ENCODE measurements at regions not wholly inside any gene's neighbourhood (a gene's known extent, or its start where the extent isn't known, plus 50 kb on each side); places are given as distances from the start of the nearest gene placed in this dataset.

- H3K4me3 ChIP-seq (ENCODE audit: low read length in 2 of 2): no peak overlapping the region
These were observed 174.8 kb downstream of the UTP18 start for GRCh38 chr17:51435171-51435552.

GRCh38 chr17:51435641-51436091 is 175.3 kb downstream of the UTP18 start:
- Histone ChIP-seq H3K27me3 (ENCODE audit: control insufficient read depth in 1 of 2, insufficient read depth in 2 of 2, low read length in 2 of 2) (peaks cover 0 to 2% of the 10 kb centered on the region in 2 donors), H3K9ac (ENCODE audit: low read length in 2 of 2) (no peak overlapping the region), H3K9me3 (ENCODE audit: control insufficient read depth in 2 of 2, low read length in 2 of 2) (peaks cover 0 to 3% of the 10 kb centered on the region in 2 donors), H3K36me3 (ENCODE audit: control insufficient read depth in 2 of 2, insufficient read depth in 2 of 2, low read length in 2 of 2) (no peaks in the 10 kb centered on the region), H3K4me1 (ENCODE audit: control insufficient read depth, insufficient read depth, low read length) (no peaks in the 10 kb centered on the region), H3K27ac (ENCODE audit: low read length) (no peak overlapping the region), H3K4me3 (ENCODE audit: low read length in 2 of 2) (no peak overlapping the region)

More at GRCh38 chr17:51435171-51435552, 174.8 kb downstream of the UTP18 start:
- no peaks in the 10 kb centered on the region for H3K36me3 ChIP-seq (ENCODE audit: control insufficient read depth in 2 of 2, insufficient read depth in 2 of 2, low read length in 2 of 2)
- H3K4me1 ChIP-seq (ENCODE audit: control insufficient read depth, insufficient read depth, low read length): no peaks in the 10 kb centered on the region
- H3K9ac ChIP-seq (ENCODE audit: low read length in 2 of 2): no peak overlapping the region
- peaks cover 0 to 3% of the 10 kb centered on the region in 2 donors for H3K9me3 ChIP-seq (ENCODE audit: control insufficient read depth in 2 of 2, low read length in 2 of 2)
- H3K27me3 ChIP-seq (ENCODE audit: control insufficient read depth in 1 of 2, insufficient read depth in 2 of 2, low read length in 2 of 2): peaks cover 0 to 2% of the 10 kb centered on the region in 2 donors
- H3K27ac ChIP-seq (ENCODE audit: low read length): no peak overlapping the region

GRCh38 chr17:51439395-51440229 is 179.3 kb downstream of the UTP18 start:
- no peak overlapping the region for H3K4me3 ChIP-seq (ENCODE audit: low read length in 2 of 2)
- H3K4me1 ChIP-seq (ENCODE audit: control insufficient read depth, insufficient read depth, low read length): no peaks in the 10 kb centered on the region
- no peak overlapping the region for H3K27ac ChIP-seq (ENCODE audit: low read length)
- peaks cover 3% of the 10 kb centered on the region in 2 donors for H3K9me3 ChIP-seq (ENCODE audit: control insufficient read depth in 2 of 2, low read length in 2 of 2)
- no peak overlapping the region for H3K9ac ChIP-seq (ENCODE audit: low read length in 2 of 2)
- H3K36me3 ChIP-seq (ENCODE audit: control insufficient read depth in 2 of 2, insufficient read depth in 2 of 2, low read length in 2 of 2): no peaks in the 10 kb centered on the region
- peaks cover 0 to 2% of the 10 kb centered on the region in 2 donors for H3K27me3 ChIP-seq (ENCODE audit: control insufficient read depth in 1 of 2, insufficient read depth in 2 of 2, low read length in 2 of 2)

- no peak overlapping the region for H3K4me3 ChIP-seq (ENCODE audit: low read length in 2 of 2)
- peaks cover 0 to 2% of the 10 kb centered on the region in 2 donors for H3K27me3 ChIP-seq (ENCODE audit: control insufficient read depth in 1 of 2, insufficient read depth in 2 of 2, low read length in 2 of 2)
- no peak overlapping the region for H3K9ac ChIP-seq (ENCODE audit: low read length in 2 of 2)
These were observed 181.1 kb downstream of the UTP18 start for GRCh38 chr17:51441431-51441830.

GRCh38 chr17:51442088-51442865 is 181.9 kb downstream of the UTP18 start:
- Histone ChIP-seq H3K4me1 (ENCODE audit: control insufficient read depth, insufficient read depth, low read length) (no peaks in the 10 kb centered on the region), H3K9ac (ENCODE audit: low read length in 2 of 2) (no peak overlapping the region), H3K9me3 (ENCODE audit: control insufficient read depth in 2 of 2, low read length in 2 of 2) (peaks cover 3% of the 10 kb centered on the region in 2 donors), H3K4me3 (ENCODE audit: low read length in 2 of 2) (no peak overlapping the region), H3K36me3 (ENCODE audit: control insufficient read depth in 2 of 2, insufficient read depth in 2 of 2, low read length in 2 of 2) (no peaks in the 10 kb centered on the region), H3K27me3 (ENCODE audit: control insufficient read depth in 1 of 2, insufficient read depth in 2 of 2, low read length in 2 of 2) (peaks cover 0 to 2% of the 10 kb centered on the region in 2 donors), H3K27ac (ENCODE audit: low read length) (no peak overlapping the region)

More at GRCh38 chr17:51441431-51441830, 181.1 kb downstream of the UTP18 start:
- no peaks in the 10 kb centered on the region for H3K36me3 ChIP-seq (ENCODE audit: control insufficient read depth in 2 of 2, insufficient read depth in 2 of 2, low read length in 2 of 2)
- no peak overlapping the region for H3K27ac ChIP-seq (ENCODE audit: low read length)
- H3K4me1 ChIP-seq (ENCODE audit: control insufficient read depth, insufficient read depth, low read length): no peaks in the 10 kb centered on the region
- peaks cover 3% of the 10 kb centered on the region in 2 donors for H3K9me3 ChIP-seq (ENCODE audit: control insufficient read depth in 2 of 2, low read length in 2 of 2)

GRCh38 chr17:51443646-51444045 is 183.3 kb downstream of the UTP18 start:
- Histone ChIP-seq H3K36me3 (ENCODE audit: control insufficient read depth in 2 of 2, insufficient read depth in 2 of 2, low read length in 2 of 2) (no peaks in the 10 kb centered on the region), H3K27ac (ENCODE audit: low read length) (no peak overlapping the region), H3K9me3 (ENCODE audit: control insufficient read depth in 2 of 2, low read length in 2 of 2) (peaks cover 3% of the 10 kb centered on the region in 2 donors), H3K27me3 (ENCODE audit: control insufficient read depth in 1 of 2, insufficient read depth in 2 of 2, low read length in 2 of 2) (peaks cover 0 to 2% of the 10 kb centered on the region in 2 donors), H3K9ac (ENCODE audit: low read length in 2 of 2) (no peak overlapping the region), H3K4me3 (ENCODE audit: low read length in 2 of 2) (no peak overlapping the region), H3K4me1 (ENCODE audit: control insufficient read depth, insufficient read depth, low read length) (no peaks in the 10 kb centered on the region)

GRCh38 chr17:51445946-51446345 is 185.6 kb downstream of the UTP18 start:
- H3K9ac ChIP-seq (ENCODE audit: low read length in 2 of 2): no peak overlapping the region
- H3K27ac ChIP-seq (ENCODE audit: low read length): no peak overlapping the region
- H3K4me1 ChIP-seq (ENCODE audit: control insufficient read depth, insufficient read depth, low read length): no peaks in the 10 kb centered on the region
- no peaks in the 10 kb centered on the region for H3K36me3 ChIP-seq (ENCODE audit: control insufficient read depth in 2 of 2, insufficient read depth in 2 of 2, low read length in 2 of 2)
- H3K27me3 ChIP-seq (ENCODE audit: control insufficient read depth in 1 of 2, insufficient read depth in 2 of 2, low read length in 2 of 2): no peaks in the 10 kb centered on the region
- H3K4me3 ChIP-seq (ENCODE audit: low read length in 2 of 2): no peak overlapping the region
- peaks cover 0 to 3% of the 10 kb centered on the region in 2 donors for H3K9me3 ChIP-seq (ENCODE audit: control insufficient read depth in 2 of 2, low read length in 2 of 2)

GRCh38 chr17:51454456-51454978 is 194.2 kb downstream of the UTP18 start:
- H3K9me3 ChIP-seq (ENCODE audit: control insufficient read depth in 2 of 2, low read length in 2 of 2): no peaks in the 10 kb centered on the region
- no peaks in the 10 kb centered on the region for H3K36me3 ChIP-seq (ENCODE audit: control insufficient read depth in 2 of 2, insufficient read depth in 2 of 2, low read length in 2 of 2)
- no peaks in the 10 kb centered on the region for H3K27me3 ChIP-seq (ENCODE audit: control insufficient read depth in 1 of 2, insufficient read depth in 2 of 2, low read length in 2 of 2)
- no peak overlapping the region for H3K27ac ChIP-seq (ENCODE audit: low read length)
- H3K9ac ChIP-seq (ENCODE audit: low read length in 2 of 2): no peak overlapping the region
- no peaks in the 10 kb centered on the region for H3K4me1 ChIP-seq (ENCODE audit: control insufficient read depth, insufficient read depth, low read length)
- no peak overlapping the region for H3K4me3 ChIP-seq (ENCODE audit: low read length in 2 of 2)

GRCh38 chr17:51455211-51455610 is 194.9 kb downstream of the UTP18 start:
- H3K9me3 ChIP-seq (ENCODE audit: control insufficient read depth in 2 of 2, low read length in 2 of 2): no peaks in the 10 kb centered on the region
- H3K27me3 ChIP-seq (ENCODE audit: control insufficient read depth in 1 of 2, insufficient read depth in 2 of 2, low read length in 2 of 2): no peaks in the 10 kb centered on the region
- no peak overlapping the region for H3K9ac ChIP-seq (ENCODE audit: low read length in 2 of 2)
- no peaks in the 10 kb centered on the region for H3K4me1 ChIP-seq (ENCODE audit: control insufficient read depth, insufficient read depth, low read length)
- no peaks in the 10 kb centered on the region for H3K36me3 ChIP-seq (ENCODE audit: control insufficient read depth in 2 of 2, insufficient read depth in 2 of 2, low read length in 2 of 2)
- H3K27ac ChIP-seq (ENCODE audit: low read length): no peak overlapping the region
- no peak overlapping the region for H3K4me3 ChIP-seq (ENCODE audit: low read length in 2 of 2)

GRCh38 chr17:51455931-51456330 is 195.6 kb downstream of the UTP18 start:
- H3K9me3 ChIP-seq (ENCODE audit: control insufficient read depth in 2 of 2, low read length in 2 of 2): no peaks in the 10 kb centered on the region
- no peak overlapping the region for H3K4me3 ChIP-seq (ENCODE audit: low read length in 2 of 2)
- H3K27me3 ChIP-seq (ENCODE audit: control insufficient read depth in 1 of 2, insufficient read depth in 2 of 2, low read length in 2 of 2): no peaks in the 10 kb centered on the region
- no peaks in the 10 kb centered on the region for H3K4me1 ChIP-seq (ENCODE audit: control insufficient read depth, insufficient read depth, low read length)
- H3K9ac ChIP-seq (ENCODE audit: low read length in 2 of 2): no peak overlapping the region
- H3K27ac ChIP-seq (ENCODE audit: low read length): no peak overlapping the region
- no peaks in the 10 kb centered on the region for H3K36me3 ChIP-seq (ENCODE audit: control insufficient read depth in 2 of 2, insufficient read depth in 2 of 2, low read length in 2 of 2)
